Occipital lobe (tissue), 1 donor: ENCODE measurements at regions not wholly inside any gene's neighbourhood (a gene's known extent, or its start where the extent isn't known, plus 50 kb on each side); places are given as distances from the start of the nearest gene placed in this dataset.

Experiments used
- DNase-seq: peaks from one replicate; lab custom pipeline; 2025; lab: John Stamatoyannopoulos, UW

GRCh38 chr10:78778444-78779338, 290.1 kb upstream of the ZMIZ1 start:
- DNase-seq, result no peak

GRCh38 chr10:78779339-78779955, 289.3 kb upstream of the ZMIZ1 start:
- DNase-seq, result no peak

GRCh38 chr10:78780551-78780961, 288.2 kb upstream of the ZMIZ1 start:
- DNase-seq, result no peak

GRCh38 chr10:78781251-78781913, 287.4 kb upstream of the ZMIZ1 start:
- DNase-seq, result no peak

GRCh38 chr10:78781991-78782390, 286.8 kb upstream of the ZMIZ1 start:
- DNase-seq, result no peak

DNA sequence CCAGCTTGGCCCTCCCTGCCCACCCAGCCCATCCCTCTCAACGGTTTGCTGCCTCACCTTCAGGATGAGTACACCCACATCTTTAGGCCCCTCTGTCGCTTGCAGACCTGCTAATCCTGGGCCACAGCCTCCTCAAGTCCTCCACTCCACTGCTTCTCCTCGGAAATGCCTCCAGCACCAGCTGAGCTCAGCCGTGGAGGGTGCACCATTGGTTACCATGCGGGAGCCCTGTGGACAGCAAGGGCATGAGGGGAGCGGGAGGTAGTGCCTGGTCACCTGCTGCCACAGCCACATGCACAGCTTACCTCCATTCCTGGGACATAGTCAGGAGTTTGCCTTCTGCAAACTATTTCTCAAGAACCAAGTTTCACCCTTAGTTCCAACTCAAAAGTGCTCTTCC, 286.3 kb upstream of the ZMIZ1 start:
- no peak for DNase-seq

DNA sequence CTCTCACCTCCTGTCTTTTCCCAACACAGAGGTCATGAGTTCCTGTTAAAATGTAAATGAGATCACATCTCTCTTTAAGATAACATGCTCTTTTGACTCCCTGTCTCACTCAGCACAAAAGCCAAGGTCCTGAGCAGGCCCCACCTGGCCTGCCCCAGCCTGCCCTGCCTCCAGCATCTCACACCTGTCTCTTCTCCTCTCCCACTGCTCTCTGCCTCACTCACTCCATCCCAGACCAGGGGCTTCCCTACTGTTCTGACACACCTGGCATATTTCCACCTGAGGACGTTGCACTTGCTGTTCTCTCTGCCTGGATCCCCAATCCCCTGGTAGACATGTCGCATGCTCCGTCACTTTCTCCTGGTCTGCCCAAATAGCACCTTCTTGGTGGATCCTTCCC, 285.0 kb upstream of the ZMIZ1 start:
- DNase-seq, result no peak

DNA sequence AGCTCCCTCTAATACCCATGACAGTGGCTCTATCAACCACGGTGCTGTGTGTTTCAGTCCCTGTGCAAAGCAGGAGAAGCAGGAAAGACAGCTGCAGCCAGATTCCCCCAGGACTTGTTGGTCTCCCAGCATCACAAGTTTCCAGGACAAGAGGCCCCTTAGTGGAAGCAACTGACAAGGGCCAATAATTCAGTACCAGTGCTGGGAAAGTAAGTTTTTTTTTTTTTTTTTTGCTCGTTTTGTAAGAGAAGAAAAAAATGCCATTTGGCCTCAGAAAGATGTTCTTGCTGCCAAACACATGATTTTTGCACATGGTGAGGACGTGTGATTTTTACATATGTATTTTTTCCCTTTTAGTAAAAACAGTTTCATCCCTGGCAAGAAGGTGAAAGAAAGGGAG, 284.2 kb upstream of the ZMIZ1 start:
- DNase-seq, result no peak

DNA sequence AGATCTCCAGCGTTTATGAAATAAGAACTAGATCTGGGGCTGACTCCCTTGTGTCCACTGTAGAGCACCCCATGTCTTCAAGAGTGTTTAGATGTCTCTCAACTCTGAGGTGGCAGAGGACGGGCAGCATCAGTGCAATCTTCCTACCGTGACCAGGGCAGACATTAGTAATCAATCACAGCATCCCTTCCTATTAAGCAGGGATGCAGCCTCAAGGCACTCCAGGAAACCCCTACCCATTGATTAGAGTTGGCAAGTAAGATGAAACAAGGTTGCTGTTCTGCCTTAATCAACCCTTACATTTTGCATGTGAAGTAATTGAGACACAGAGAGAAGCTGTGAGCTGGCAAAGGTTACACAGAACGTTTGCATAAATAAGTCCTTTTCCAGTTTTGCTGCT, 283.7 kb upstream of the ZMIZ1 start:
- no peak for DNase-seq

GRCh38 chr10:78785991-78786390, 282.8 kb upstream of the ZMIZ1 start:
- no peak for DNase-seq

GRCh38 chr10:78787125-78787524, 281.6 kb upstream of the ZMIZ1 start:
- DNase-seq, result no peak

DNA sequence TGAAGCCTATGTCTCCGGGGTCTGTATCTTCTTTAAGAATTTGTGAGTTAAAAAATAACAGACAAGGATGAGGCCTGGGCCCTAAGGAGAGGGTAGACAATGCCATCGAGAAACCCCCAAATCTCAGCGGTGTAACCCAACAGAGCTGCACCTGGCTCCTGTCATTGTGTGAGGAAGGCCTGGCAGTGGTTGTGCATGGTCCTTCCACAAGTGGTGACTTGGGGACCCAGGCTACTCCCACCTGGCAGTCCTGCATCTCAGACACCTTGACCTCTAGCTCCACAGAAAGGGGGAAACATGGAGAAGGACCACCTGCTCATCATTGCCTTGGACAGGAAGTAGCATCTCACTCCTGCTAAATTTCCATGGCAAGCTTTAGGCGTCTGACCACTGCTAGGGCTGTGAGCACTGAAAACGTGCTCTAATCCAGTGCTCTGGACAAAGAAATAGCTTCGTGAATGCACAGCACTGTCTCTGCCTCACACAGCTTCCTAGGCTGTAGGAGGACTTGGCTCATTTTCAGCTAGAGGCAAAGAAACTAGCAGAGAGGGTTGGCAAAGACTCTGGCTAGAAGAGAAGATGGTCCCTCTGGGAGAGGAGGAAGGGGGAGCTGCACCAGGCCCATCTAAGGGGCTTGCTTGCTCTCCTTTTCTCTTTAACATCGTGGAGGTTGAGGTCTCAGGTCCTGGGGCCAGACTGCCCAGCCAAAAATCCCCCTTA, 273.9 kb upstream of the ZMIZ1 start:
- no peak for DNase-seq

DNA sequence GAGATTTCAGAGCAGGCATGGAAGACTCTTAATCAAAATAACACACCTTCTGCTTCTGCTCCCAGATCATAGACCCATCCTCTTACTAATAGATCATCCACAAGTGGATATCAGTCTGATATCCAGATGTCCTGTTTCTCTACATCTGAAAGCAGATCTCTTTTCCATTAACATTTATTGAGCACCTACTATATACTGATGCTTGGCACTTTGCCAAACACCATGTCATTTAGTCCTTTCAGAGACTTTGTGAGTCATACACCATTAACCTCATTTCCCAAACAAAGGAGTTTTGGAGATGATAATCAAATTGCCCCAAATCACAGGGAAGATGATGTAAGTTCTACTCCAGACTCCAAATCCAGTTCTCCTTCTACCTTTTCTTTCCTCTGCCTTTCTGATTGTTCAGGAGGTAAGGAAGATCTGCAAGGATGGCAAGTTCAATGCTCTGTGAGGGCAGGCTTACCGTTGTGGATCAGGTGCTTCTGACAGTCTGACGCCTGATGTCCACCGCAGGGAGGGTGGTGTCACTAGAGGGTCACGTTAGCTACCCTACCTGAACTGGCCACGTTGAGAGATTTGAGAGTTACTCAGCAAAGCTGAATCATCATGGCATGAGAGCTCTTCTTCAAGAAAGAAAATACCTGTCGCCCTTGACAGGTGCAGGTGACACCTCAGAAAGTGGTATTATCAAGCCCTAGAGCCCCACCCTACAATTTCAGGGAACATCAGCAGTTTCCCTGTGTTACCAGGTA, 269.6 kb upstream of the ZMIZ1 start:
- no peak for DNase-seq

GRCh38 chr10:78800006-78800405, 268.8 kb upstream of the ZMIZ1 start:
- DNase-seq, result no peak

DNA sequence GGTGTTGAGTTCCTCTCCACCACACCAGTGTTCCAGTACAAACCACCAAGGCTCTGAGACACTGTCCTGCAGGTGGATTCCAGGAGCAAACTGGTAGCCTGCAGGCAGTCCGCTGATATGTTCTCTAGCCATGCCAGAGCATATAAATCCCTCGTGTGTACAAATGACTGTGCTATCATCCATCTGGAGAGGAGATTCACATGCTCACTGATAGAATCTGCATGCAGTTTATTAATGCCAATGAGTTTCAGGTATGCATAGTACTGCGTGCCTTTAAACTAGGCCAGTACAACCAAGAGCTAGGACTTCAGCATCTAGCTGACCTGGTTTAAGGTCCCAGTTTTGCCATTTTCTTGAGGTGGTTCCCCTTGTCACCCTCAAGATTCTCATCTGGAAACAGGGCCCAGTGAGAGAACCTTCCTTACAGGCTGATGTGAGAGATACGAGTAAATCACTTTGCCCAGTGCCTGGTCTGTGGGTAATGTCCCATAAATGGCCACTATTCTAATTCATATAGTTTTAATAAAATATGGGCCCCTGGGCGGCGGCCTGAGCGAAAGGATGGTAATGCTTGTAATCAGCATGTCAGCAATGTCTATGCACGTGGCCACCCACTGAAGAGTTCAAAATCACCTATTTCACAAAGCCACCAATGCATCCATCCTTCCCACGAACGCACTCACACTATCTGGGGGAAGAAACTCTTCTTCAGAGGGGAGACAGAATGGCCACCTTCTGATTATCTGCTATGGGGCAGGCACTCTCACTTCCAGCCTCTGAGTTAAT, 268.0 kb upstream of the ZMIZ1 start:
- DNase-seq, result no peak

GRCh38 chr10:78802431-78802830, 266.3 kb upstream of the ZMIZ1 start:
- no peak for DNase-seq

DNA sequence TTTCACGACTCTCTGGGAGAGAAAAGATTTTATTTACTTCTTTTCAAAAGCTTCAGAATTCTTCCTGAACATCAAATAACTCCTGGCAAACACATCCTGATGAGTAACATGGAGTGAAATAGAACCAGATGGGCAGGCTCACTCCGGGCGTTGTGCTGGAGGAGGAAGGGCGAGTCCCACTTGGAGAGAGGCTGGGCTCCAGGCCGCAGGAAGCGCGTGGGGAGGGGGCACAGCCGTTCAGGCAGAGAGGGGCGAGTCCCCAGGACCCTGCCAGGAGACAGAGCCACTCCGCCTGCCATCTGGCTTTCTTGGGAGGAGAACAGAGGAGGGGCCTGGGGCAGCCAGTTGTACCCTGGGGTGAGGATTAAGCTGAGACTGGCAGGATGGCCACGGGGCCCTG, 265.9 kb upstream of the ZMIZ1 start:
- no peak for DNase-seq

DNA sequence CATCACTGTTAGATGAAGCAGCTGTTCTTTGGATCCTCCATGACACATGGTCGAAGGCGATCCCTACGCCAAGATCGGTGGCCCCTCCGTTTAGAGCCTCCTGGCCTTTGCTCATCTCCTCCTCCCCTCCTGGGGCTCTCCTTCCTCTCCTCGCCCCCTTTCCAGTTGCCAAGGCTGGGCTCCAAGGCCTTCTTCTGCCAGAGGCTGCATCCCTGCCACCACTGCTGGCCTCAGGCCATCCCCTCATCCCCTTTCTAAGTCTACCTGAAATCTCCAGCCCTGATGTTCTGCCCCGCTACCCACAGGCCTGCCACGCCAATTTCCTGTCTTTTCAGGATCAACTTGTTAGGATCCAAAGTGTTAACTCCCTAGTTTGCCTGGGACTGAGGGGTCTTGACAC, 265.1 kb upstream of the ZMIZ1 start:
- DNase-seq, result no peak

GRCh38 chr10:78804411-78805032, 264.2 kb upstream of the ZMIZ1 start:
- DNase-seq, result no peak

DNA sequence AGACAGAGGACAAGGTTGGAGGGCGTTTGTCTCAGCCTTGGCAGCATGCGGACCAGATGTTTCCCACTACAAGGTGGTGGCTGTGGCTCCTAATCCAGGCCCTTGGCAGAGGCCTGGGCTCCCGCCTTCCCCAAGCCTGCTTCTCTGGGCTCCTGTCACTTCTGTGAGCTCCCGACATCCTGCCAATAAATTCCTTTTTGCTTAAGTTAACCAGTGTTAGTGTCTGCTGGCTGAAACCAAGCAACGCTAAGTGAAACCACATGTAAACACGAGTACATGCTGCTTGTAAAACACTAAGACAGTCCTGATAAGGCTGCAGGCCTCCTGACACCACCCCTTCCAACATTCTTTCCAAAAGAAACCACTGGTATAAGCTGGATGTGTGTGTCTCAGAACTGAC, 263.6 kb upstream of the ZMIZ1 start:
- no peak for DNase-seq
